ENCODE measurements at regions not wholly inside any gene's neighbourhood (a gene's known extent, or its start where the extent isn't known, plus 50 kb on each side); places are given as distances from the start of the nearest gene placed in this dataset.

- peak; percentile 12 for DNase-seq (ENCODE audit: low read depth)
- no peak overlapping the region for H3K4me3 ChIP-seq (ENCODE audit: low read depth, low read length)
- TF ChIP-seq, protein P1, sequence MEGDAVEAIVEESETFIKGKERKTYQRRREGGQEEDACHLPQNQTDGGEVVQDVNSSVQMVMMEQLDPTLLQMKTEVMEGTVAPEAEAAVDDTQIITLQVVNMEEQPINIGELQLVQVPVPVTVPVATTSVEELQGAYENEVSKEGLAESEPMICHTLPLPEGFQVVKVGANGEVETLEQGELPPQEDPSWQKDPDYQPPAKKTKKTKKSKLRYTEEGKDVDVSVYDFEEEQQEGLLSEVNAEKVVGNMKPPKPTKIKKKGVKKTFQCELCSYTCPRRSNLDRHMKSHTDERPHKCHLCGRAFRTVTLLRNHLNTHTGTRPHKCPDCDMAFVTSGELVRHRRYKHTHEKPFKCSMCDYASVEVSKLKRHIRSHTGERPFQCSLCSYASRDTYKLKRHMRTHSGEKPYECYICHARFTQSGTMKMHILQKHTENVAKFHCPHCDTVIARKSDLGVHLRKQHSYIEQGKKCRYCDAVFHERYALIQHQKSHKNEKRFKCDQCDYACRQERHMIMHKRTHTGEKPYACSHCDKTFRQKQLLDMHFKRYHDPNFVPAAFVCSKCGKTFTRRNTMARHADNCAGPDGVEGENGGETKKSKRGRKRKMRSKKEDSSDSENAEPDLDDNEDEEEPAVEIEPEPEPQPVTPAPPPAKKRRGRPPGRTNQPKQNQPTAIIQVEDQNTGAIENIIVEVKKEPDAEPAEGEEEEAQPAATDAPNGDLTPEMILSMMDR (conservative IDR thresholded peaks at IDR 0.05; ENCODE audit: low read depth, low read length), result no peak
These were observed 824.3 kb upstream of the PRMT6 start for GRCh38 chr1:106232128-106232527.

- DNase-seq (ENCODE audit: low read depth), result peak; percentile 74
- H3K4me3 ChIP-seq (ENCODE audit: low read depth, low read length), result no peak overlapping the region
- TF ChIP-seq, protein P1 (conservative IDR thresholded peaks at IDR 0.05; ENCODE audit: low read depth, low read length), result no peak
These were observed 823.0 kb upstream of the PRMT6 start for GRCh38 chr1:106233511-106233910.

DNA sequence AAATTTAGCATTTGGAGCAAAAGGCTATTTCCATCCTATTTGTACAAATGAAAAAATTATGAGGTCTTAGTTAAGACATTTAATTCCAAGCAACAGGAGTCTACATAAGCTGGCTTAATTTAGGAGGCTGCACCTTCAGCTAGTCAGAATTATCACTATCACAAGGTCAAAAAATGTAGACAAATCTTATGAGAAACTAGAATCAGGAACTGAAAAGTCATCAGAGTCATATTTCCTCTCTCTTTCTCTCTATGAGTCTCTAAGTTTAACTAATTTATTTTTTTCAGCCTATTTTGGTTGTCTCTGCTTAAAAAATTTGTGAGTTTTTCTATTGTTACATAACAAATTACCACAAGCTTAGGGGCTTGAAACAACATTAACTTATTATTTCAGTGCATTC lies 807.1 kb upstream of the PRMT6 start:
- no peak for DNase-seq (ENCODE audit: low read depth)
- TF ChIP-seq, protein P1 (conservative IDR thresholded peaks at IDR 0.05; ENCODE audit: low read depth, low read length), result no peak
- H3K4me3 ChIP-seq (ENCODE audit: low read depth, low read length), result no peak overlapping the region

DNA sequence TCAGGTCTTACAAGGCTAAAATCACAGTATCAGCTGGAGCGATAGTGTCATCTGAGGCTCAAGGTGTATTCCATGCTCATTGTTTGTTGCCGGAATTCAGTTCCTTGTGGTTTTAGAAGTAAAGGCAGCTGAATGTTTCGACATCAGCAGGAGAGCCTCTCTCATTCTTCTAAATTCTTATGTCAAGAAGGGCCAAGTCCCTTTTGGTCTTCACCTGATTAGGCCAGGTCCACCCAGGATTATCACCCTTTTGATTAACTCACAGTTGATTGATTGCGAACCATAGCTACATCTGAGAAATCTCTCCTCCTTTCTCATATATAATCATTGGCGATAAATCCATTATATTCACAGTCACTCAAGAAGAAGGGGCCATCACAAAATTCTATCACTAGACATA lies 806.7 kb upstream of the PRMT6 start:
- TF ChIP-seq, protein P1 (conservative IDR thresholded peaks at IDR 0.05; ENCODE audit: low read depth, low read length), result no peak
- DNase-seq (ENCODE audit: low read depth), result no peak
- H3K4me3 ChIP-seq (ENCODE audit: low read depth, low read length), result no peak overlapping the region

DNA sequence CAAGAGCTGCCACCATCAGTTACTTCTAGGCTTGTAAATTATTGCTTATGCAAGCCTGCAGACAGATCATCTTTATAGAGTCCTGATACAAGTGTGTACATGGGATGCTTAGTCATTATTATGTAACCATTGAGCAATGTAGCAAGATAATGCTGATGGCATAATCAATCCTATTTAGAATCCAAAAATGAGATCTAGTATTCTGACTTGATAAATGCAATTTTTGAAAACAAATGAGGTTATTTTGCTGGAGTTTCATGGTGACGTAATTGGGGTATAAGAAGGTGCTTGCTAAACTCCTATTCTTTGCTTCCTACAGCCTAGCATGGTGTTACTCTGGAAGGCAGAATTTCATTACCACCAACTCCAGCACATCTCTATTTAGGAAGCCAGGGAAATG lies 801.7 kb upstream of the PRMT6 start:
- TF ChIP-seq, protein P1 (conservative IDR thresholded peaks at IDR 0.05; ENCODE audit: low read depth, low read length), result no peak
- no peak overlapping the region for H3K4me3 ChIP-seq (ENCODE audit: low read depth, low read length)
- DNase-seq (ENCODE audit: low read depth), result peak; percentile 41

DNA sequence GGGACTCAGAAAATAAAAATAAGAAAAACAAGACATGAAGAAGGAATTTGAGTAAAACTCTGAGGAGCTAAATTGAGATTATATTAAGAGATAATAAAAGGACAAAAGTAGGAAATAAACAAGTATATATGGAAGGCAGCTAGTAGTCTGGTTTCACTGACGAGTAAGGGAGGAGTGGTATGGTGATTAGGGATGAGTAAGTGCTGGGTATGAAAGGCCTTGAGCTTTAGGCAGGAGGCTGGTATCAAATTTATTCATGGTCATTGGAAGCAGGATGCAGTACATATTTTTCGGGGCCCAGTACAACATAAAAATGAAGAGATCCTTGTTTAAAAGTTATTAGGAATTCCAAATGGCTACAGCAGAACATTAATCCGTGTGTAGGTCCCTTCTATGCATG lies 789.7 kb upstream of the PRMT6 start:
- DNase-seq (ENCODE audit: low read depth), result no peak
- TF ChIP-seq, protein P1 (conservative IDR thresholded peaks at IDR 0.05; ENCODE audit: low read depth, low read length), result no peak
- no peak overlapping the region for H3K4me3 ChIP-seq (ENCODE audit: low read depth, low read length)

GRCh38 chr1:106268070-106268469 lies 788.4 kb upstream of the PRMT6 start:
- TF ChIP-seq, protein P1 (conservative IDR thresholded peaks at IDR 0.05; ENCODE audit: low read depth, low read length), result peak; percentile 66
- peak; percentile 68 for DNase-seq (ENCODE audit: low read depth)
- H3K4me3 ChIP-seq (ENCODE audit: low read depth, low read length), result no peak overlapping the region

Measured in choroid plexus epithelial cell (primary cell).